ENCODE measurements at regions not wholly inside any gene's neighbourhood (a gene's known extent, or its start where the extent isn't known, plus 50 kb on each side); places are given as distances from the start of the nearest gene placed in this dataset.

DNA sequence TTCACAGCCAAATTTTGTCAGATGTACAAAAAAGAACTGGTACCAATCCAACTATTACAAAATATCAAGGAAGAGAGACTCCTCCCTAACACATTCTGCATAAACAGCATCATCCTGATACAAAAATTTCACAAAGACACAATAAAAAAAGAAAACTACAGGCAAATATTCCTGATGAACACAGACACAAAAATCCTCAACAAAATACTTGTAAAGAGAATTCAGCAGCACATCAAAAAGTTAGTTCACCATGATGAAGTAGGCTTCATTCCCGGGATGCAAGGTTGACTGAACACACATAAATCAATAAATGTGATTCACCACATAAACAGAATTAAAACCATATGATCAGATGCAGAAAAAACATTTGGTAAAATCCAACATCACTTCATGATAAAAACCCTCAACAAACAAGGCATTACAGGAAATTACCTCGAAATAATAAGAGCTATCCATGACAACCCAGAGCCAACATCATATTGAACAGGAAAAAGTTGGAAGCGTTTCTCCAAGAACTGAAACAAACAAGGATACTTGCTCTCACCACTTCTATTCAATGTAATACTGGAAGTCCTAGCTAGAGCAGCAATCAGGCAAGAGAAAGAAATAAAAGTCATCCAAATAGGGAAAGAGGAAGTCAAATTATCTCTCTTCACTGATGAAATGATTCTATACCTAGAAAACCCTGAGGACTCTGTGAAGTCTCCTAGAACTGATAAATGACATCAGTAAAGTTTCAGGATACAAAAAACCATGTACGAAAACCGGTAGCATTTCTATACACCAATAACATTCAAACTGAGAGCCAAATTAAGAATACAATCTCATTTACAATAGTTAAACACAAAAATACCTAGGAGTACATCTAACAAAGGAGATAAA is 223.1 kb downstream of the REEP3 start:
- DNase-seq (ENCODE audit: low read depth): no peak

DNA sequence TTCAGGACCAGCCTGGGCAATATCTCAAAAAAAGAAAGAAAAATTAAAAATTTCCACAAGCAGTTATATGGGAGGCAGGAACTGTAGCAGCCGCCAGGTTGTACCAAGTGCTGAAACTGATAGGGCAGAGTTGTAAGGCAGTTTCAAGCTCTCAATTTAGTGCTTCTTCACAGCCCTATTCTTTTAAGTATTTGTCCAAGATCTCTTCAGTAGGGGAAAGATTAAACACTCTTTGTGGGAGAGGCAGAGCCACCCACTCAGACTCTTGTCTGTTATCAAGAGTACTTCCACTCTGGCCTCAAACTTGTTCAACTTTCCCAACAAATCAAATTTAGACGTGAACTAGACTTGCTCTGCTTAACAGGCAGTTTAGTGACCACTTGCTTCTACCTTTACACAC is 228.7 kb downstream of the REEP3 start:
- no peak for DNase-seq (ENCODE audit: low read depth)

DNA sequence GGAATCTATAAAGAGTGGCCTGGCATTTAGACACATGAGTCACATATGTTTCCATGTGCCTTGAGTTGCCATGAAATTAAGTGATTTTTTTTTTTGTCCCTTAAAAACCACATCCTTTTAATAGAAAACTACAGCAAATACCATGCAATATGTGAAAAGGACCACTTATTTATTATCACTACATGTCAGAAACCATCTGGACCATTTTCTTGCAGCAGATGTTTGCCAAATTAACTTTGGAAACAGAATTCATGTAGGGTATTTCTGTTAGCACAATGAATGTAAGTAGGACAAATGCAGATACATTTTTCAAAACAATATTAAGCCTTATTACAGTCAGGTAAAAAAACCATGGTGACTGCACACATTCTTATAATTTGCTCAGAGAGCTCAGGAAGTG is 230.6 kb downstream of the REEP3 start:
- no peak for DNase-seq (ENCODE audit: low read depth)

DNA sequence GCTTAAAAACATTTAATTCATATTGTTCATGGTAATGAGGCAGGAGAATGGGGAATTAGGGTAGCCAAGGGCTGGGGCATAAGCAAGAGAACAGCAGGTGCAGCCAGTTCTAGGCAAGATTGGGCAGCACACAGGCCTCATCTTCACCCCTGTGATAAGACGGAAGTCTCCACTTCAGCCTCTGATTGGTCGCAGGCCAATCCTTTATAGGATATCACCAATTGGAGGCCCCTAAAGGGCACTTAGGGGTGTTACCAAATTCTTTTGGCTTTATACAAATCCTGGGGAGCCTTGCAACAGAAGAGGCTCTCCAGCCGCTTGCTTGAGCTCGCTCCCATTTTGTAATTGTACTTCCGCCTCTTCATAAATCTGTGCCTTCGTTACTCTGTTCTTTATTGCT is 231.1 kb downstream of the REEP3 start:
- DNase-seq (ENCODE audit: low read depth): no peak

DNA sequence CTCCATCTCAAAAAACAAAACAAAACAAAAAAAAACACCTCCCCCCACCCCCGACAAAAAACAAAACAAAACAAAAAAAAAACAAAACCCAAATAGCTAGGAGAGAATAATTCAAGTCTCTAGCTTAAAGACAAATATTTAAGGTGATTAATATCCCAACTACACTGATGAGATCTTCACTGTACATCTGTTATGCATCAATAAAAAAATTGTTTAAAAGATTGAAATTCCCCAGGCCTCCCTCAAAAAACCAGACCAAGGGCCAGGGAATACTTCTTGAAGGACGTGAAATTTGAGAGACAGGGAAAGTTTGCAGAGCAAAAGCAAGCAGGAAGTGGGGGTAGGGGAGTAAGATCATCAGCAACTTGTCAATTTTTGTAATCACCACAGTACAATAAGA is 232.6 kb downstream of the REEP3 start:
- DNase-seq (ENCODE audit: low read depth): no peak

DNA sequence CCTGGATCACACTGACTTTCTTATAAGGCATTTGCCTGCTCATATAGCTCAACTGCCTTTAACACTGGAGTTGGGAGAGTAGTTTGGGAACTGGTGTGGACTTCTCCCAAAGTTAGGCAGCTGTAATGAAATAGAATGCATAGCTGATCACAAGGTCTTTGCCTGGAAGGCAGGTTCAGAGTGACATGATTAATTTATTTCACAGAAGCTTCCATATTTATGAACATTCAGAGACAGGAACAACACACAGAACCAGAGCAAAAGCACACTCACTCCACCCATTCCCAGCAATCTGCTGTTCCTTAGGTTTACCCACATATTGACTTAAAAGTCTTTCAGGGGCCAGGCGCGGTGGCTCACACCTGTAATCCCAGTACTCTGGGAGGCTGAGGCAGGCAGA is 234.2 kb downstream of the REEP3 start:
- DNase-seq (ENCODE audit: low read depth): no peak

DNA sequence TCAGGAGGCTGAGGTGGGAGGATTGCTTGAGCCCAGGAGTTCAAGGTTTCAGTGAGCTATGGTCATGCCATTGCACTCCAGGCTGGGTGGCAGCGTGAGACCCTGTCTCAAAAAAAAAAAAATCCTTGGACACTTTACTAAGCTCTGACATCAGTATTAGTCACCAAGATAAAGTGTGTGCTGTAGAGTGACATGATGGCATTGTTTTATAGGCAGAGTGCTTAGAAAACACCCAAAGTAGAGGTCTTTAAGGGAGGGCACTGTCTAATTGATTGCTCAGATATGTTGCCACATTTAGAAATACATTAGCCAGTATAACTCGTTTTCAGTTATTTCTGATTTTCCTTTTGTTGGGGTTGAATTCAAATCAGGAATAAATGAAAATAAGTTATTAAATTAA is 235.9 kb downstream of the REEP3 start:
- DNase-seq (ENCODE audit: low read depth): no peak

DNA sequence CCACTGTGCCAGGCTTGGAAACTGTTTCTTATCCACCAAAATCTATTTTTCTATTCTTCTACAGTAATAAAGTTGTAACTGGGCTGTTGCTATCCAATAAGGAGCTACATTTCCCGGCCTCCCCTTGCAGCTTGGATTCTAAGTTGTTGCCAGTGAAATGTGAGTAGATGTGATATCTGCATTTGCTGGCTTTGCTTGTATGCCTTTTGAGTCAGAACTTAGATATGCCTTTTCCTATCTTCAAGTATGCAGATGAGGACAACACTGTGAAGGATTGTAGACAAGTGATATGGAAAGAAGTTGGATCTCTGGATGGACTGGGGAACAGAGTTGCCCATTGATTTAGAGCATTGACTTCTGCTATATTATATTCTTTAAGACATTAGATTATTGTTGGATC is 236.9 kb downstream of the REEP3 start:
- no peak for DNase-seq (ENCODE audit: low read depth)

DNA sequence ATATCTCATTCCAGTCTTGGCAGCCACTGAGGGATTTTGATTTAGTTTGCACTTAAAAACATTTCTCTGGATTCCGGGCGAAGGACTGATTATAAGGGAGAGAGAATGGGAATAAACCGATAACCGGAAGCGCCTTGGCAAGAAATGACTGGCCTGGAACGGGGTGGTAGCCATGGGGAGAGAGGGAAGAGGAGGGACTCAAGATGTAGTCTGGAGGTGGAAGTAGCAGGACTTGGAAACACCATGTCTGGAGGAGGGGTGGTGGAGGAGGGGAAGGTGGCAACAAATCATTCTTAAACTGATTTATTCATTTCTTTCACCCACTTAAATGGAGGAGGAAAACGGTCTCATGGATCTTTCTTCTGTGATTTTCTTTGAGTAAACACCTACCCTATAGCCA is 238.1 kb downstream of the REEP3 start:
- no peak for DNase-seq (ENCODE audit: low read depth)

DNA sequence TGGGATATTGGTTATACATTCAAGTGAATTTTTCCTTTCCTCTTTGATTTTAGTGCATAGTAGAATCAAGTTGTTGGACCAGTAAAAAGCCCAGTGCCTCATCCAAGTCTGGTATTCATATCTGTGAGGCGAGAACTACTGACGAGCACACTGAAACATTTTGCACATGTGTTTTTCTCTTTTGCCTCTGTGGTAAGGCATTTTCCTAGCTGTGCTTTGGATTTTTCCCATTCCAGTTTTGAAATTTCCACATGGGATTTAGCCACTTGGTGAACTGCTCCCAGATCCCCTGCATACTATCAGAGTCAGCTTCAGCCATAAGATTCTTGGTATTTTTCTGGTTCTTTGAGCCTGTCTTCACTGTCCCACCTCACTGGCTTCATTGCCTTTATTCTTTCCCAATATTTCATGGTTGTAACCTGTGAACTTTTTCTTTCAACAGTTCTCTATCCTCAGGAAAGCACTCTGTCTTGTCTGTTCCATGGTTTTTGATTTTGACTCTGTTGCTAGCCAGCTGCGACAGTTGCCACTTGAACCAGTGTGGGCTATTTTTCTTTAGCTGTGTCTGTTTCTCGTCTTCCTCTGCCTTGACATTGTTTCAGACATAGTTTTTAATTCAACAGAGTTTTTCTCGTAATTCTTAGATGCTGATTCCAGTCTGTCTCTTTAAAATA is 239.0 kb downstream of the REEP3 start:
- DNase-seq (ENCODE audit: low read depth): no peak

DNA sequence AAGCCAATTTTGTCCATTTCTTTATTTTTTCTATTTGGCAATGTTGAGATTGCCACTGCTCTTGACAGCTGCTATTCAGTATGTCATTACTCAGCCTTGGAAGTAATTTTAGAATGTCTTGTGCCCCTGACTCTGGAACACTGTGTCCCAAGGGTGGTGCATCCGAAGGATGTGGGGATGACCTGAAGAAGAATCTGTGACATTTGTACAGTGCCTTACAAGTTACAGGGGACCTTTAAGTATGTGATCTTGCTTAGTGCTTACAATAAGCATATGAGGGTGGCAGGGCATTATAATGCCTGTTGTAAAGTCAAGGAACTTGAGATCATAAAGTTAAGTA is 239.5 kb downstream of the REEP3 start:
- no peak for DNase-seq (ENCODE audit: low read depth)

DNA sequence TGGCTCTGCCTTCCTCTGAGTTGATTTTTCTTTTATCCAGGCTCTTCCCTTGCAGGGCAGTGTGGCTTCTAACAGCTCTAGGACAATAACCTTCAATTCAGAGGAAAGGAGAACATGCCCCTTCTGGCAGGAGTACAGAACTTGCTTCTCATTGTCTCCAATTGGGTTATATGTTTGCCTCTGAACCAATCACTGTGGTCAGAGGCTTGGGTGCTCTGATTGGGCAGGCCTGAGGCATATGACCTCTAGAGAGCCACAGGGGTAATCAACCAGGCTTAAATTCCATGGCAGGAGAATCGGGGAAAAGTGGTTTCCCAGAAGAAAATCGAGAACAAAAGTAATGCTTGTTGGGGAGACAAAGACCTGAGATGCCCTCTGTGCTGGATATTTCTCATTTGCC is 240.0 kb downstream of the REEP3 start:
- DNase-seq (ENCODE audit: low read depth): no peak

DNA sequence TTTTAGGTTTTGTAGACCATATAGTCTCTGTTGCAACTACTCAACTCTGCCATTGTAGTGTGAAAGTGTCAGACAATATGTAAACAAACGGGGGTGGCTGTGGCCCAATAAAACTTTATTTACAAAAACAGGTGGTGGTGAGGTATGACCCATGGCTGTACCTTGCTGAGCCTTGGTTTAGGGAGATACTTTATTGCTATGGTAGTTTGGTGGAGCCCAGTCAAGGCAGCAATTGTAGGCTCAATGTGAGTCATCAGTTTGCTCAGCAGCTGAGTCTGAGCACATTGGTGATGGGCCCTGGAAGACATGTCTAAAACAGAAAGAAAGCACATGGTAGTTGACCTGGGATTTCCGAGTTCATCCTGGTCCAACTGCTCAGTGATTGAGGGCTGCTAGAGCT is 242.5 kb downstream of the REEP3 start:
- DNase-seq (ENCODE audit: low read depth): no peak

DNA sequence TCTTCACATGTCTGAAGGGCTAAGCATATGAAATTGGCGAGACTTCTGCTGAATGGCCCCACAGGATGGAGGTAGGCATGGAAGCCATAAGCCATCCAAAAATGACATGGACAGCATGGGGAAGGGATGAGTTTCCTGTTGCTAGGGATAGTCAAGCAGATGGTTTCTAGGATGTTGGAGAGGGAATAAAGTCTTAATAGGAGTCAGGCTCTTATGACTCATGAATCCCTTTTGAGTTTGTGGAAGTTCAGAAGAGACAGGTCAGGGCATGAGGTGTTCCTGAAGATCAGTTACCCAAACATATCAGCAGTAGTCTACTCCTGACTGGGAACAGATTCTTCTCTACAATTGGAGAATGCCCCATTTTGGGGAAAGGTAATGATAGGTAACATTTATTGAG is 243.9 kb downstream of the REEP3 start:
- no peak for DNase-seq (ENCODE audit: low read depth)

DNA sequence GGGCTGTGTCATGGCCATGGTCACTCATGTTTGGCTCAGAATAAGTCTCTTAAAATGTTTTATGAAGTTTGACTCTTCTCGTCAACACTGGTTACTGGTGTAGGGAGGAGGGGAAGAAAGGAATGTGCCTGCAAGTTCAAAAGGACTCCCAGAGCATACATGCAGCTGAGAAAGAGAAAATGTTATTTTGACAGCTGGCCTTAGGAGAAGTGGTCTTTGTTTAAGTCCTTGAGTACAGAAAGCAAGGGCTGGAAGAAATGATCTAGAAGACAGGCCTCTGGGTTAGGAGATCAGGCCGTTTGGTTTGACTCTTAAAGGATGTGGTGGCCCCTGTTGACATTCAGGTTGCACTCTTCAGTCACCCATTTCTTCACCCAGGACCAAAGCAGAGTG is 245.5 kb downstream of the REEP3 start:
- DNase-seq (ENCODE audit: low read depth): no peak

DNA sequence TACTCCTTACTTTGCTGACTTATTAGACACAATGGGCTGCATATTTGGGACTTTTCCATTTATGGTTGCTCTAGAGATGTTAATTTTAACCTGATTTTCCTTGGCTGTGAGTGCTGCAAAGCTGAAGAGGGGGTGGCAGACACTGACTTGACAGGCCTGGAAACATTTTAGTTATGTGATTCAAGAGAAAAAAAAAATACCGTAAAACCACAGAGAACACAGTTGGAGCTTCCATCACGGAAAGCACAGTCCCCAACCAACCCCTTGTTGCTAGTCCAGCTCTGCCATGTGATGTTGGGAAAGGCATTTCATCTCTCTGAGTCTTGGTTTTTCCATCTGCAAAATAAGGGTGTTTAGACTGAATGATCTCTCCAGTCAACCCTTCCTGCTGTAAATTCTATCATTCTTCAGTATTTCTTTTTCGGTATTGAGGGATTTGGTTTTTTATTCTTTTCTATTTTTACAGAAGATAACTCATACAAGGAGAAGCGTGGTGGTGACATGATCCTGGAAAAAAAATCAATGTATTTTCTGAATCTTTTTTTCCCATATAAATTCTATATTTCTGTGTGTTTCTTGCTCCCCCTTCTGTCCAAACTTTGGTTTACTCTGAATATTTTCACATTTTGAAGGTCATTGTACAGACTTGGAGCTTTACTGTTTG is 246.1 kb downstream of the REEP3 start:
- no peak for DNase-seq (ENCODE audit: low read depth)

DNA sequence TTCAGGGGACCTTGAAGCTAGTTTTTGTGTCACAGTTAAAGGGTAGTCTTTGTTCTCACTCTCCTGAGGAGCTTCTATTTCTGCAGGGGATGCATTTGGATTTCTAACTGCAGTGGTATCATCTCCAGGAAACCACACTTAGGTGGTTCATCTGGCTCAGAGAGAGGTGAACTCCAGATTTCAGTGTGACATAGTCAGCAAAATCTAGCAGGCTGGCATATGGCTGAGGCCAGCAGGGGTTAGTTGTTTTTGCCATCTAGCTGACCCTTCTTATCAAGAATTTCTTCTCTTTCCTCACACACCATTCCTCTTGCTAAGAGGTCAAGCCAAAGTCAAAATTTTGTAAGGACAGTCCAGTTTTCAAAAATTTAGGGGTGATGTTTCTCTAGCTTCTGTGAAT is 248.2 kb downstream of the REEP3 start:
- no peak for DNase-seq (ENCODE audit: low read depth)

DNA sequence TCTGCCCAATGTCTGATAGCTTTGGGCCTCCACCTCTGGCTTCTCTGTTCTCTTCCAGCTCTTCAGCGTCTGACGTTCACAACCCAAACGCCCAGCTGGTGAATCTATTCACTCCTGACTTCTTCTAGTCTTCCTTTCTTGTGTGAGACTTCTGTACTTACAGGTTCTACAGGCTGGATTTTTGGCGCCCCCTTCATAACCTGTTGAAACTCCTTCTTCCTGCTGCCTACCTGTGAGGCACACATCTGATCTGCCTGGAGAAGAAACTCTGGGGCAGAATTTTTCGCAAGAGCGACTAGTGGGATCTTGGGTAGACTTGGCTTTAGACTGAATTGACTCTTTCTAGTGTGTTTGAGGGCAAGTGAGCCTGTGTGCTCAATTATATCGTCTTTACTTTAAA is 249.3 kb downstream of the REEP3 start:
- no peak for DNase-seq (ENCODE audit: low read depth)

DNA sequence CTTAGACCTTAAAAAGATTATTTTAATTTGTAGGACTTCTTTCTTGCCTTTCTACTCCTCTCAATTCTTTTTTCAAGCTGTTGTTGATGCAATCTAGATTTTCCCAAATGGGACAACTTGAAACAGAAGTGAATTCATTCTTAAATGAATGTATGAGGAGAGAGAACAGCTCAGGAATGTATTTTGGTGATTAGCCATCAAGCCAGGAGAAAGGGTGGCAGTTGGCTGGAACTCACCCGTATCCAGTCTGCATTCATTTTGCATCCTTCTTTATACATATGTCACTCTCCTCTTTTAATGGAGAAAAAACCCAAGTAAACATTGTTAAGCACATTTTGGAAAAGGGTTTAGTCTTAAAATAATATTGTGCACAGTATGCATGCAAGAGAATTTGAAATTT is 251.3 kb downstream of the REEP3 start:
- no peak for DNase-seq (ENCODE audit: low read depth)

DNA sequence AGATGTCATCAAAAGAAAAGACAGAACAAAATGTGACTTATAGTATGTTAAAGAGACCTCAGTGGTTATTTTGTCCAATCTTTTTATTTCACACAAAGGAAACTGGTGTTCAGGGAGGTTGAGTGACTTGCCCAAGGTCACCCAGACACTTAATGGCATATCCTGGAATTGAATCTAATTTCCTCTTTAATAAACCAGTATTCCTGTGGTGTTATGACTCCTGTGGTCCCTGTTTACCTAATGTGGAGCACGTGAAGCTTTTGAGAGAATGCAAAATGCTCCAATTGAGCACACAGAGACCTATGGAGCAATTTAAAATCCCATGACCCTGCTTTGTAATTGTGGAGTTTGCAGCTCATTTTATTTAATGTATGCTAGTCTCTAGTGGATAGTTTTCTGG is 251.9 kb downstream of the REEP3 start:
- DNase-seq (ENCODE audit: low read depth): no peak

DNA sequence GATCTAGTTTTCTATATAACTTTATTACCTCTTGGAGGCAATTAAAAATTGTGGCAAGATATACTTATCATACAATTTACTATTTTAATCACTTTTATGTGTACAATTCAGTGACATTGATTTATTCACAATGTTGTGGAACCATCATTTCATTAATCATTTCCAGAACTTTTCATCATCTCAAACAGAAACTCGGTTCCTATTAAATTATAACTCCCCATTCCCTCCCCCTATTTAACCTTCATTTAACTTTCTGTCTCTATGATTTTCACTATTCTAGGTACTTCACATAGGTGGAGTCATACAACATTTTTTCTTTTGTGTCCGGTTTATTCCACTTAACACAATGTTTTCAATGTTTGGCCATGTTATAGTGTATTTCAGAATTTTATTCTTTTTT is 252.8 kb downstream of the REEP3 start:
- DNase-seq (ENCODE audit: low read depth): no peak

DNA sequence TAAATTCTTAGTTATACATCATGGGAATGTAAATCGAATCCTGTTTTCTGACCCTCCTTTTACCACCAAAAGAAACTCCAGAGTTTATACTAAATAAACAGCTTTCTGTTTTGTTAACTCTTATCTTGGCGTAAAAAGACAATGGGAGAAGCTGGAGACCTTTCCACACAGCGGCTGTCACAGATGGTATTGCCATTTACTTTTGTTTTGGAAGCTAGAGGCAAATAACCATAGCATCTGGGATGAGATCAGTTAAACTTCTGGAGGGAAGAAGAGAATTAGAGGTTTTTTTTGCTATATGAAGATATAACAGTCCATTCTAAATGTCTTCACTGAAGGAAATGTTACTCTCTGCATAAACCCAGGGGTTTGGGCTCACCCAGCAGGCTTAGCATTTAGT is 258.9 kb downstream of the REEP3 start:
- DNase-seq (ENCODE audit: low read depth): no peak

DNA sequence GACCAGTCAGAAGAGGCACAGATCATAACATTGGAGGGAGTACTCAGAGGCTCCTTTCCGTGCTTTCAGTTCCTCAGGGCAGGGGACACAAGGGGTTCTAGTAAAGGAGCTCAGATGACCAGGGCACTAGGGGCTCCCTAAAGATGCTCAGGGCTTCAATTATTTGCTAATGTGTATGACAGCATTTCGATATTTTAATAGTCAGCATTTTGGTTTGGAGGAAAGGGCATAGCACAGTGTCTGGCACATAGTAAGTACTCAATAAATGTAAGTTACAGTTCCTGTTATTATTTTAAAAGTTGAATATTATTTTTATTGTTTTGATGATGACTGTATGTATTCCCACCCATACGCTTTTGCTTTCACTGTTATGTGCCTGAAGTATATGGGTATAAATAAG is 260.0 kb downstream of the REEP3 start:
- DNase-seq (ENCODE audit: low read depth): no peak

DNA sequence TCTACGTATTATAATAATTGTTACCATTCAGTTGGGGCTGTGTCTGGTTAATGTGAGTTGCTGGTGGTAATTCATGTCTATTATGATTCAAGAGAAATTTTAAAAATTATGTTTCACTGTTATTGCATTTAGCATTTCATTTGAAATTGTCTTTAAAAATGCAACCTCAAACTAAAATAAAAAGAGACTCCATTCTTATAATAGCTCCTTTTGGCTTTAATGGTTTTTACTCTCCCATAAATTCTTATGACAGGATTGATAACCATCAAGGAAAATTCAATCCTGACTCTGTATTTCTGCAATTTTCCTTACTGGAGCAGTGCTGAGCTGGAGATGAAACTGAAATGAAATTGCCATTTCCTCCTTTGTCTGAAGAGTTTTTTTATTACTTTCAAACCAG is 262.7 kb downstream of the REEP3 start:
- DNase-seq (ENCODE audit: low read depth): no peak
